Activated CD4-positive, alpha-beta T cell treated with anti-CD3 and anti-CD28 coated beads, Interleukin-2, Interleukin-4, amounts not matched to agents 100 ng/mL and 50 ng/mL, durations not matched to agents 16 hours and 8 hours (primary cell): ENCODE measurements at regions not wholly inside any gene's neighbourhood (a gene's known extent, or its start where the extent isn't known, plus 50 kb on each side); places are given as distances from the start of the nearest gene placed in this dataset.

Experiments
- DNase-seq: peaks from one replicate; pipeline ENCODE4 v3.0.0-alpha.2; 2020; ENCODE audit warnings: low spot score

DNA sequence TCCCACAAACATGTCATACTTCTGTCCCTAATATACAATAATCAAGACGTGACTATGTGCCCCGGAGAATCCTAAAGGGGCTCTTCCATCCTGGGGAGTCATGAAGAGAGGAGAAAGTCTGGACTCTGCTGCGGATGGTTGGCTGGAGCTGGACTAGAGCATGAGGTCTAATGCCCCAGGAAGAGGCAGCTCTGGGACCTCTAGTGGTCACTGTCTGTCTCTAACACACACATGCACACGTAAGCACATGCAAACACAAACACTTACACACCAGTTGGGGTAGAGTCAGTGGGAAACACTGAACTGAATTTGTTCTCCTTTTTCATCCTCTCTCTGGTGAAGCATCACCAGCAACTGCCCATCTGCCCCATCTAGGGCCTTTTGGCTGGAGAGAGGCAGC, 271.6 kb downstream of the TDRD15 start:
- no peak for DNase-seq

DNA sequence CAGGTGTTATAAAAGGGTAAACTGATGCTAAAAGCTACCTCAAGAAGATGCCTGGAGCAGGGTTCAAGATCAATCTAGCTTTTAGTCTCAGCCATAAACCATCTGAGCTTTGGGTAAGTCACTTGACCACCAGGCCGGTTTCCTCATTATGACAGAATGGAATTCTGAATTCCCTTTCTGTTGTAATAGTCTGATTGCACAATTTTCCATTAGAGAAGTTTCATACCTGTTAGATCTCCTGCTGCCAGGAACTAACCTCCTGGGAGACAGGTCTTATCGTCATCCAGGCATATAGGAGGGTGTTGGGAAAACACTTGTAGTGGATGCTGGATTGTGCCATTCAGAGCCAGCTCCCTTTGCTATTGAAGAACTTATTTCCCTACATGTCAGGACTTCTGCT, 272.5 kb downstream of the TDRD15 start:
- DNase-seq = no peak

DNA sequence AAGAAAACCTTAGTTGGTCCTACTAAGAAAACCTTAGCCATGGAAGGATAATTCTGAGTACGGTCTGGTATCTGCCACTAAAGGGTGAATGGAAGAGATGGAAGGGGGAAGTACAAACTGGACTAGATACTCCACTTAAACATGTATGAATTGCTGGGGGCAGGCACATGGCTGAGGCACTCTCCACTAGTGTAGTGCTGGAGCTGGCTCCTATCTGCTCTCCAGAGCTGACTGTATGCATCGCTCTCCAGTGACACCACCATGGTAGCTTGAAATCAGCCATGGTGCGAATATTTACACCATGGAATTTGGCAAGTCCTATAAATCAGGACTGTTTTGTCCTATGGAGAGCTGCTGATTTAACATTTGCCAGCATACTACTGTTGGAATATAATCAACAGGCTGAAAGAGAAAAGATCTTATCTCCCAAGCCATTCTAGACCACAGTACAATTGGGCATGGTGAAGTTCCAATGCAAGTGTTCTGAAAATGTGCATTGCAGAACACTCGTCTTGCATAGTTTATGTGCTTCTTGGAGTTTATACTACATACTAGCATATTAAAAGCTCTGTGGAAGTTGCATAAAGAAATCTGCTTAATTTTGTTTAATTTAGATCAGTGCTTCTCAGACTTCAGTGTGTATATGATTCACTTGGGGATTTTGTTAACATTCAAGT, 277.4 kb downstream of the TDRD15 start:
- DNase-seq = no peak

DNA sequence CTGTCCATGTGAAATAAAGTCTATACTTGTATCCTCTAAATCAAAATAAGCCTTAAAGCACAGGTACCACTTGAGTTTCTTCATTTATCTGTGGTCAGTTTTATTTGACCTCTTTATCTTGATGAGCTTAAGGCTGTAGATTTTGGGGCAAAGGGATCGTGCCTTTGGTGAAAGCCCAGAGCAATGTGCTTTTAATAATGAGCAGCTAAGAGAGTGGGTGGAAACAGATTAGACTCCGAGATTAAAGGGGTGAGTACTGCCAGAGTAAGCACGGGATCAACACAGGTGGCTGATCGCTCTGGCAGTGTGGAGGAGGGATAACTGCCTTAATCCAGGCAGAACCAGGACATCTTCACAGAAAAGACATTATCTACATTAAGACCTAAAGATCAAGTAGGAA, 280.4 kb downstream of the TDRD15 start:
- no peak for DNase-seq

DNA sequence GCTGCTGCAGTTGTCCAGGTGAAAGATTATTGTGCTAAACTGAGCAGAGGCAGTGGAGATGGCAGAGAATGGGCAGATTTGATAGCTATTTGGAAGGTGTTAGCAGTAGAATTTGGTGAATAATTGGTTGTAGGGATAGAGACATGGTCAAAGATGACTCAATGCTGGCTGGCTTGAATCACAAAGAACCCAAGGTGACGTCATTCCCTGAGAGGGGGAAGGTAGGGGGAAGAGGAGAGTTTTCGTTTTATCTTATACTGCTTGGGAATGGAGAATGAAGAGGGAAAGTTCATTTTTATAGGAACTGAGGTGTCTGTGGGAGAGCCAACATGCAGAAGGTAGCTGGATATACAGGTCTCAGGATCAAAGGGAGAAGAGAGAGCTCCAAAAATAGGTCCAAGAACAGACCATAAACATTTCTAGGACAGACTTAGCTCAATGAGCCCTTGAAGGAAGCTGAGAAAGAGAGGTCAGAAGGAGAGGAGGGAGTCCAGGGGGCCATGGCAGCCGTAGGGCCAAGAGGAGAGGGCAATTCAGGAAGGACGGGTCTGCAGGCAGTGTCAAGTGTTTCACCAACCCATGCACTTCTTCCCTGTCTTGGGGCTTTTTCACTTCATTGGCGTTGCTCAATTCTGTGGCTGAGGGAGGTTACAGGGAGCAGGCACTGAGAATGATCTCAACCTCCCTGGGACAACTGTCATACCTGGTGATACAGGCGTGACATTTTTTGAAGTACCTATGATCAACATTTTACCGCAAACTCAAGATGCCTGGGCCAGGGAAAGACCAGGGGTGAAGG, 281.3 kb downstream of the TDRD15 start:
- no peak for DNase-seq

DNA sequence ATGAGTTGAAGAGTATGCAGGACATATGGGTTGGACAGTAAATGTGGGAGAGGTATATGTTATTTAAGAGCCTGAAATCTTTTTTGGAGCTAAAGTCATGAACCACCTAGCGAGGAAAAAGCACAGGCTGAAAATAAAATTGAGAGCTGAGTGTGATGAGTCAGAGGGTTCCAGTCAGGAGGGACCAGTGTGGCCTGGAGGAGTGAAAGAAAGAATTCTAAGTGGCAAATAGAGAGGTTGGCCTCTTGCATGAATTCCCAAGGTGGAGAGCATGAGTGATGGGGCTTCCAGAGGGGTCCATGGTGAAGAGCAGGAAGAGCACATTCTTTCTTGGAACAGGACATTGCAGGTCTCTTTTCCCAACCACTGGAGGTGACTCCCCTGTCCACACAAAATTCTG, 282.6 kb downstream of the TDRD15 start:
- DNase-seq = no peak

DNA sequence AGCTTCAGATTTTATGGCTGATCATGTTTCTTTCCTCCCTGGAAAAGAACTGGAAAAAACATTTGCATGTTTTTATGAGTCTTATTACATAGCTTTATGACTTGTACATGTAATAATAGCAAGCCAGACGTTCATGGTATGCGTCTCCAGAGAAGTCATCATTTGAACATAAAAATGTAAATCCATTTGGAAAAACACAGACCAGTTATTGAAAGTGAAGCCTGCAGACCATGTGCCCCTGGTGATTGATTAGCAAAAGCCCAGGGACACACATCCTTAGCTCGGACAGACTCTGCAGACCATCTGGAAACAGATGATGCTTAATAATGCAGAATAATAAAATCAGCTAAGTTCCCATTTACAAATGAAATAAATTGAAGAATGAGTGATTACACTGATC, 283.1 kb downstream of the TDRD15 start:
- DNase-seq = no peak

DNA sequence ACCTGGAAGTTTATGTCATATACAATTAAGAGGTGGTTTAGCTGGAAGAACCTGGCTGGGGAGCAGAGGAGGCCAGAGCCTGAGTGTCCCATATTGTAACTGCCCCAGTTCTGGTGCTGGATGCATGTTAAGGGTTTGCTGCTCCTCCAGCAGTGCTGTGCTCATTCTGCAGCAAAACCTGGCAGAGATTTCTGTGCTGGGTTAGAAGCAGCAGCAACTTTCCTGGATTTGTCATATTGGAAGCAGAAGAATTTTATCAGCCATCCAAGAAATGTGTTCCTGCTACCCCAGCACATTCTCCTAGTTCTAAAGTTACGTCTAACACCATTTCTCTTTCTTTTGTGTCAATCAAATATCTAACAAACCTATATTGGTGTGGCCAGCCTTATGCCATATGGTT, 284.1 kb downstream of the TDRD15 start:
- no peak for DNase-seq

DNA sequence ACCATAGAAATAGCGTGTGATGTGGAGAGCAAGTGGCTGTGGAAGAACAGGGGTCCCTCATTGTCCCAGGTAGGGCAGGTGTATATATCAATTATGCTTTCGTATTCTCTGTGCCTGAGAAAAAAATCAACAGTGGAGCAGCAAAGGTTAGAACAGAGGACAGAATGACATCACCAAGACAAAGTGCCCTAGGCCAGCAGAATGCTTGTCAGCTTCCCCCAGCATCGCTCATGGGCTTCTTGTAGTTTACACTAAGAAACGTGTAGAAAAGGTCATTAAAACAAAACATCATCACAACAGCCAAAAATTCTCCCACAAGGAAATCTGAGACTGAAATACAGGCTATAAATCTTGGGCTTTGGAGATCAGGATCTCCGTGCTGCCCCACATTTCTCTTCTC, 288.0 kb downstream of the TDRD15 start:
- DNase-seq = no peak

GRCh38 chr2:21412944-21413443, 289.2 kb downstream of the TDRD15 start:
- DNase-seq = no peak

DNA sequence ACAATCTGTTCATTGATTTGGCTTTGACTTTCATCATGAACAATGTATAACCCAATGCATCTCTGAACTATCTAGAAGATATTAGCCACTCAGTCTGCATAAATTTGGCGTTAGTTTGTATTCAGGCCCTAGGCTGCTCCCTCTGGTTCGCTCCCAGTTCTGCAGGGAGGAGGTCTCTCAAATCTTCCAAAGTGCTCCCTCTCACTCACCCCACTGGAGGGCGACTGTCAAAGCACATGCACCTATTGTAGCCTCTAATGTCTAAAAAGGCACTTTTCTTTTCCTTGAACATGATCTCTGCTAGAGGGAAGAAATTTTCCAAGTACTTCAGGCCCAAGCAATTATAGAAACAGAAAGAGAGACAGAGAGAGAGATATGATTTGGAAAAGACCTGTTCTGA, 291.5 kb downstream of the TDRD15 start:
- DNase-seq = no peak

- no peak for DNase-seq
Measured at GRCh38 chr2:21416226-21416625, 292.5 kb downstream of the TDRD15 start.

- no peak for DNase-seq
Measured at GRCh38 chr2:21418456-21418855, 294.7 kb downstream of the TDRD15 start.

DNA sequence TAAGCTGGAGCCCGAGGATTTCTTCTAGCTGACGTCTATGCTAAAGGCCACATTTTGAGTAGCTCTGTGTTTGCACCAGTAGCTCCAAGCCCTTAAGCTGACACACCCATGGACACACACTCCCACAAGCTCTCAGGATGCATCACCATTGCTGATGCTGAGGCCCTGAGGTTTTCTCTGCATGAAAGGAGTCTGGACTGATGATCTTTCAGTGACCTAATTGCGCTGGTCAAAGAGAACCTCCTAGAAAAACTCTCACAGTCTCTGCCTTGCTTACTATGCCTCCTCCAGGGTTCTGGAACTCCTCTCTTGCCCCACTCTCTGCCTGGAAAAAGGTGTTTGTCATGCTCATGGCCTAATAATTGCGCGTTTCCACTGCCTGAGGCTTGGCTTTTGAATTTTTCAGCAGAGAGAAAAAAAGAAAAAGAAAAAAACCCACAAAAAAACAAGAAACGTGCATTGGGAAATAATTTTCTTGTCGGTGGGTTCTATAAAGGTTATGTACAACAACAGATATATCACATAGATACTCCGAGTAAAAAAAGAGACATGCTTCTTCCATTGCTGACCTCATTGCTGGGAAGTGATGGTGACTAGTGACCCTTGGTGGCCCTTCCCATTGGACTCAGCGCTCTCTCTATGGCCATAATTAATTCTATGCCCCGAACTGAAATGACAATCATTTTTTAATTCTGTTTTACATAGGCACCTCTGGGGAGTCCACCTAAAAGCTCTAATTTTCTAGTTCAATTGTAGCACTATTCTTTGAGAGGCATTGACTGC, 297.0 kb downstream of the TDRD15 start:
- DNase-seq = no peak

GRCh38 chr2:21422050-21422449, 298.3 kb downstream of the TDRD15 start:
- DNase-seq = peak; percentile 10

GRCh38 chr2:21422724-21423522, 299.2 kb downstream of the TDRD15 start:
- DNase-seq = no peak

DNA sequence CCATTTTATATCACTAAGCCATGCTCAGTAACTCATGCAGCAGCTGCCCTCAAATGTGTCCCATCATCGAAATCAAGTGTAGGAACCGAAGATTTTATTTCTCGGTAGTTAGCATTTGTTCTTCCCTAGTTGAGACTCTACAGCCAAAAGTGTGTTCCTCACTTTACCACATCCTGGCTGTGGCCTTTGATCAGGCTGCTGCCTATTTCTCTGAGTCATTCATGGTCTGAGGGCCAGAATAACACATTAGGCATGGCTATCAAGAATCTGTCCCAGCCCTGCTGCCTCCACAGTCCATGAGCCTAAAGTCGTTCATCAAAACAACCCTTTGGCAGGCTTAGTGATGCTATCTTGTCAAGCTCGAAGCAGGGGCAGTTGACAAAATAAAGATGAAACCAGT, 300.1 kb downstream of the TDRD15 start:
- no peak for DNase-seq

- no peak for DNase-seq
Measured at GRCh38 chr2:21424375-21424774, 300.6 kb downstream of the TDRD15 start.

GRCh38 chr2:21427606-21428005, 303.8 kb downstream of the TDRD15 start:
- DNase-seq = no peak

GRCh38 chr2:21428754-21429153, 305.0 kb downstream of the TDRD15 start:
- DNase-seq = no peak

DNA sequence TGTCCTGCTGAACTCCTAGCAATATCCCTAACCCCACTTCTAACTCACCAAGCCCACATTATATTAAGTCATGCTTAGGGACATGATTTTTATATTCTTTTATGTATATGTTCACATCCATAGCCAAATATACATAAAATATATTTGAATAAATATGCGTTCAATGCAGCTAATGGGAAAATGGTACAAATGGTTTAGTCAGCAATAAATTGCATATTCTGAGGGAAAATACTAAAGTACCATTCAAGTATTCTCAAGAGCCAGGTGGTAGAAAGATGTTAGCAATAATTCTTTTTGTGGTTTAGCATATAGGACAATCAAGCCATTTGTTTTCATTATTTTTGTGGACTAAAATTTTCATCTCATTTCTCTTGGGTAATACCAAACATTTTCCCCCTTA, 306.0 kb downstream of the TDRD15 start:
- DNase-seq = no peak

DNA sequence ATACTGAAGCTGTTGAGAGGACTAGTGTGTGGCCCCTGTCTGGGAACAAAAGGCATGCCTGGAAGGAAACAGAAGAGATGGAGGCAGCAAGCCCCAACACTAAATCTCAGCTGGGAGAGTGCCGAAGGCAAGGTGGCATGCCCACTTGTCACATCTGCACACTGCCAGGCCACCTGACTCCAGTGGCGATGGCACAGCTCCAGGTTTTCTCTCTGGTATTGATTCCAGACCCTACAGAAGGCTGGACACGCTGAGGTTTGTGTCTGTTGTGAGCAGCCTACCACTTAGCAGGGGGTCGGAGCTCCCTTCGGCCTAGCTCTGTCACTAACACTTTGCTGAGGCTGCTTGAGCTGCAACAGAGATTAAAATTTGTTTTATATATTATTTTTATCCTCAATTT, 307.3 kb downstream of the TDRD15 start:
- no peak for DNase-seq
